Osteoblast (primary cell): ENCODE measurements at regions not wholly inside any gene's neighbourhood (a gene's known extent, or its start where the extent isn't known, plus 50 kb on each side); places are given as distances from the start of the nearest gene placed in this dataset.

Experiments
- DNase-seq: peaks from one replicate; pipeline ENCODE4 v3.0.0; 2011; ENCODE audit warnings: low spot score, mixed read lengths; ENCODE audit not compliant: insufficient read length; ENCODE audit errors: missing footprints
- H2AFZ ChIP-seq: 2 replicates; pipeline ENCODE4 v1.6.0; 2011; ENCODE audit warnings: mild to moderate bottlenecking, low read length
- H3K27ac ChIP-seq: 2 replicates; pipeline ENCODE4 v1.5.1; 2011; ENCODE audit warnings: mild to moderate bottlenecking, low read depth, low read length, moderate library complexity
- H3K27me3 ChIP-seq: 2 replicates; pipeline ENCODE4 v1.6.0; 2012; ENCODE audit warnings: mild to moderate bottlenecking, control low read depth, inconsistent platforms, low read length, moderate library complexity; ENCODE audit not compliant: insufficient read depth
- H3K36me3 ChIP-seq: 2 replicates; pipeline ENCODE4 v1.5.1; 2011; ENCODE audit warnings: mild to moderate bottlenecking, low read length, control low read depth, moderate library complexity; ENCODE audit not compliant: insufficient read depth
- H3K4me1 ChIP-seq: 2 replicates; pipeline ENCODE4 v1.5.1; 2011; ENCODE audit warnings: mild to moderate bottlenecking, low read length, control low read depth, moderate library complexity; ENCODE audit not compliant: insufficient read depth
- H3K4me2 ChIP-seq: 2 replicates; pipeline ENCODE4 v1.6.0; 2011; ENCODE audit warnings: mild to moderate bottlenecking, low read length; ENCODE audit not compliant: insufficient read depth
- H3K4me3 ChIP-seq: fragments of 200-600 bp; sonication (generic); 3 replicates; pipeline ENCODE4 v1.5.1; 2012; ENCODE audit warnings: mild to moderate bottlenecking, low read length, inconsistent platforms; ENCODE audit not compliant: insufficient read depth
- H3K79me2 ChIP-seq: 2 replicates; pipeline ENCODE4 v1.6.0; 2012; ENCODE audit warnings: mild to moderate bottlenecking, low read length, control low read depth, inconsistent platforms; ENCODE audit not compliant: insufficient read depth
- H3K9me3 ChIP-seq: 2 replicates; pipeline ENCODE4 v1.5.1; 2011; ENCODE audit warnings: low read depth, low read length, control low read depth
- H4K20me1 ChIP-seq: 2 replicates; pipeline ENCODE4 v1.6.0; 2012; ENCODE audit warnings: mild to moderate bottlenecking, low read length, control low read depth; ENCODE audit not compliant: insufficient read depth
- CTCF ChIP-seq: IDR thresholded peaks from 2 replicates; pipeline ENCODE4 v1.5.1; 2011; ENCODE audit warnings: mild to moderate bottlenecking, low read depth, low read length, moderate library complexity; ENCODE audit errors: extremely low read depth

GRCh38 chr7:10038351-10038750, 935.3 kb upstream of the PHF14 start:
- Histone ChIP-seq H3K4me1 (no peaks in the 10 kb centered on the region), H2AFZ (no peak overlapping the region), H3K9me3 (peaks cover 2% of the 10 kb centered on the region), H3K4me2 (no peak overlapping the region), H3K4me3 (no peak overlapping the region), H3K36me3 (no peaks in the 10 kb centered on the region), H3K27ac (no peak overlapping the region), H3K79me2 (no peaks in the 10 kb centered on the region), H3K27me3 (no peaks in the 10 kb centered on the region), H4K20me1 (no peaks in the 10 kb centered on the region)
- no peak for TF ChIP-seq CTCF
- DNase-seq: no peak

GRCh38 chr7:10040674-10041073, 933.0 kb upstream of the PHF14 start:
- Histone ChIP-seq H3K79me2 (no peaks in the 10 kb centered on the region), H3K4me2 (no peak overlapping the region), H2AFZ (no peak overlapping the region), H3K4me3 (no peak overlapping the region), H3K36me3 (no peaks in the 10 kb centered on the region), H3K27ac (no peak overlapping the region), H4K20me1 (no peaks in the 10 kb centered on the region), H3K4me1 (no peaks in the 10 kb centered on the region), H3K9me3 (peaks cover 2% of the 10 kb centered on the region), H3K27me3 (no peaks in the 10 kb centered on the region)
- DNase-seq: no peak
- TF ChIP-seq CTCF: no peak

- Histone ChIP-seq H3K27me3 (no peaks in the 10 kb centered on the region), H2AFZ (no peak overlapping the region), H3K79me2 (no peaks in the 10 kb centered on the region), H4K20me1 (no peaks in the 10 kb centered on the region), H3K4me3 (no peak overlapping the region), H3K27ac (no peak overlapping the region), H3K36me3 (no peaks in the 10 kb centered on the region), H3K4me1 (no peaks in the 10 kb centered on the region), H3K4me2 (no peak overlapping the region), H3K9me3 (no peaks in the 10 kb centered on the region)
- TF ChIP-seq CTCF: no peak
- DNase-seq: no peak
These were observed 902.8 kb upstream of the PHF14 start for GRCh38 chr7:10070899-10071298.

GRCh38 chr7:10075866-10076265, 897.8 kb upstream of the PHF14 start:
- Histone ChIP-seq H3K9me3 (no peaks in the 10 kb centered on the region), H3K27ac (no peak overlapping the region), H3K27me3 (no peaks in the 10 kb centered on the region), H3K4me2 (no peak overlapping the region), H3K79me2 (no peaks in the 10 kb centered on the region), H3K36me3 (no peaks in the 10 kb centered on the region), H2AFZ (no peak overlapping the region), H3K4me1 (no peaks in the 10 kb centered on the region), H3K4me3 (no peak overlapping the region), H4K20me1 (no peaks in the 10 kb centered on the region)
- no peak for DNase-seq
- TF ChIP-seq CTCF: no peak
